Mucosa of rectum (tissue), 2 donors: ENCODE measurements at regions not wholly inside any gene's neighbourhood (a gene's known extent, or its start where the extent isn't known, plus 50 kb on each side); places are given as distances from the start of the nearest gene placed in this dataset.

Experiments
- H3K27ac ChIP-seq, 2 donors: one replicate each; pipeline ENCODE4 v1.7.0; 2013; ENCODE audit warnings: inconsistent platforms in 2 of 2, low read depth in 2 of 2, low read length in 2 of 2
- H3K27me3 ChIP-seq, 2 donors: one replicate each; pipeline ENCODE4 v1.7.0; 2013; ENCODE audit warnings: low read length in 2 of 2; ENCODE audit not compliant: control insufficient read depth in 2 of 2, insufficient read depth in 2 of 2
- H3K36me3 ChIP-seq, 2 donors: one replicate each; pipeline ENCODE4 v1.7.0; 2013; ENCODE audit warnings: low read length in 2 of 2; ENCODE audit not compliant: control insufficient read depth in 2 of 2, insufficient read depth in 2 of 2
- H3K4me1 ChIP-seq, 2 donors: one replicate each; pipeline ENCODE4 v1.7.0; 2013; ENCODE audit warnings: low read length in 2 of 2, mild to moderate bottlenecking in 1 of 2; ENCODE audit not compliant: control insufficient read depth in 2 of 2, insufficient read depth in 2 of 2
- H3K4me3 ChIP-seq, 2 donors: one replicate each; pipeline ENCODE4 v1.7.0; 2013; ENCODE audit warnings: low read length in 2 of 2
- H3K9ac ChIP-seq, 2 donors: one replicate each; pipeline ENCODE4 v1.7.0; 2013; ENCODE audit warnings: low read length in 2 of 2, low read depth in 1 of 2, mild to moderate bottlenecking in 1 of 2
- H3K9me3 ChIP-seq, 2 donors: one replicate each; pipeline ENCODE4 v1.7.0; 2013; ENCODE audit warnings: low read length in 2 of 2; ENCODE audit not compliant: control insufficient read depth in 2 of 2
- donor health status: healthy.
- donor health status: Normal muscosa, but diverticular disease.

DNA sequence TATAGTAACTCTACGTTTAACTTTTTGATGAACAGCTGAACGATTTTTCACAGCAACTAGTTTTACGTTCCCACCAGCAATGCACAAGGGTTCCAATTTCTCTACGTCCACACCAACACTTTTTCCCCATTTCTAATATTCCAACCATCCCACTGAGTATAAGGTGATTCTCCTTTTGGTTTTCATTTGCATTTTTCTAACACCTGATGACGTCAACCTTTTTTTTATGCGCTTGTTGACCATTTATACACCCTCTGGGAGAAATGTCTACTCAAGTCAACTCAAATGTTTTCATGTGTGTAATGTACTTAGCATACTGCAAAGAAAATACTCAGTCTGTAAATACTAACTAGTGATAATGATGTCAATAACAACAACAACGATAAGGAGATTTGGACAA lies 177.2 kb upstream of the TENM3 start:
- Histone ChIP-seq H3K27ac (no peak overlapping the region), H3K9ac (no peak overlapping the region), H3K4me1 (no peaks in the 10 kb centered on the region), H3K9me3 (no peaks in the 10 kb centered on the region), H3K36me3 (no peaks in the 10 kb centered on the region), H3K4me3 (no peak overlapping the region), H3K27me3 (no peaks in the 10 kb centered on the region)

DNA sequence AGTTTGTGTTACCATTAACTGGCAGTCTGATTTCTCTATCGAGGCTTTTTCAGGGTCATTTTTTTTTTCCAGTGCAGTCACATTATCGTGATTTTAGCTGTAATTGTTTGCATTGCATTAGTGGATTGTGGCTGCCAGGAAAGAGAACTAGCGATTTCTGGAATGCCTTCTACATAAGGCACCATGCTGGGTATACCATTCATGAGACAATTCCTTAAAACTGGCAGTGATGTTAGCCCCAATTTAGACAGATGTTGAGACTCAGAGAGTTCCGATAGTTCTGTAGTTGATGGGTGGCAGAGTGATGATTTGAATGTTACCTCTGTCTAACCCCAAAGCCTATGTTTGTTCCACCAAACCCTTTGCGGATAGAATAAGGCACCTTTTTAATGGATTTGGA lies 175.4 kb upstream of the TENM3 start:
- no peak overlapping the region for H3K4me3 ChIP-seq
- no peaks in the 10 kb centered on the region for H3K36me3 ChIP-seq
- H3K9ac ChIP-seq = no peak overlapping the region
- H3K9me3 ChIP-seq = no peaks in the 10 kb centered on the region
- H3K27me3 ChIP-seq = no peaks in the 10 kb centered on the region
- no peak overlapping the region for H3K27ac ChIP-seq
- H3K4me1 ChIP-seq = no peaks in the 10 kb centered on the region

DNA sequence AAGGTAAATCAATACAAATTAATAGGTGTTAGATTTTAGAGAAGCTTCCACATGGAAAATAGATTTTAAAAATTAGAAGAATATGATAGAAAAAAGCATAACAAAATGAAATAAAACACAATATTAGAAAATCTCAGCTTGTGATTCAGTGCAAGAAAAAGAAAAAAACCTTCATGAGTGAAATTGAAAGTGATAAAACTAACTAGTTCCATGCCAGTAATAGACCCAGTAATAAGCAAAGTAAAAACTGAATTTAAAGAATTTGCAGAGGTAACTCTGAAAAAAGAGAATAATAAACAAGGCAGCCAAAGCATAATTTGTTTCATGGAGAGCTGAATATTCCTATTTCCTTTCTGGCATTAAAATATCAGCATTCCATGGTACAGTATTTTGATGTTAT lies 174.3 kb upstream of the TENM3 start:
- Histone ChIP-seq H3K4me1 (no peaks in the 10 kb centered on the region), H3K9ac (no peak overlapping the region), H3K4me3 (no peak overlapping the region), H3K9me3 (no peaks in the 10 kb centered on the region), H3K27ac (no peak overlapping the region), H3K36me3 (no peaks in the 10 kb centered on the region), H3K27me3 (no peaks in the 10 kb centered on the region)

DNA sequence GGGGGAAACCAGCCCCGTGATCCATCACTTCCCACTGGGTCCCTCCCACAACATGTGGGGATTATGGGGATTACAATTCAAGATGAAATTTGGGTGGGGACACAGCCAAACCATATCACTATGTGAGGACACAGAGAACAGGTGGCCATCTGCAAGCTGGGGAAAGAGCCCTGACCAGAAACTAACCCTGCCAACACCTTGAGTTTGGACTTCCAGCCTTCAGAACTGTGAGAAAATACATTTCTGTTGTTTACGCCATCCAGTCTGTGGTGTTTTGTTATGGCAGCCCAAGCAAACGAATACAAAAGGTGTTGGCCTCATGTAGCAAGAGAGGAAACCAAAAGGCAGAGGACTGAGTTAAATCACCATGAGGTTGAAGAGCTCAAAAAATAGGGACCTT lies 169.9 kb upstream of the TENM3 start:
- H3K27ac ChIP-seq = no peak overlapping the region
- no peak overlapping the region for H3K9ac ChIP-seq
- no peaks in the 10 kb centered on the region for H3K36me3 ChIP-seq
- no peak overlapping the region for H3K4me3 ChIP-seq
- H3K9me3 ChIP-seq = no peaks in the 10 kb centered on the region
- no peaks in the 10 kb centered on the region for H3K4me1 ChIP-seq
- no peaks in the 10 kb centered on the region for H3K27me3 ChIP-seq

DNA sequence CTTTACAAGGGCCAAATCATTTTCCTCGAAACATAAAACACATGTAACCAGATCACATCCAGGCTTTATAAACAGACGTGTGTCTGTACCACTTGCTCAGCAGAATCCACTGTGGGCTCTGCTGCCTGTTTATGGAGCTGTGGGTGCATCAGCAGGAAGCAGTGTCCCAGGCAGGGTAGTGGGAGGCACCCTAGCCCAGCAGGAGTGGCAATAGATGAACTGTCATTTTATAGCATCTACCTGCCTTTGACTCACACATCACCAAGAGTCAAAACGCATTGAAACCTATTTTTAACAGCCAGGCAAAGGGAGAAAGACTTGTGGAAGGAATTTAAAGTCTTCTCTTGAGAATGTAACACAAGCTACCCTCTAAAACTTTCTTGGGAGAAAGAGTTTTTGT lies 169.1 kb upstream of the TENM3 start:
- H3K36me3 ChIP-seq = no peaks in the 10 kb centered on the region
- H3K27me3 ChIP-seq = no peaks in the 10 kb centered on the region
- no peaks in the 10 kb centered on the region for H3K4me1 ChIP-seq
- no peak overlapping the region for H3K9ac ChIP-seq
- H3K4me3 ChIP-seq = no peak overlapping the region
- no peaks in the 10 kb centered on the region for H3K9me3 ChIP-seq
- H3K27ac ChIP-seq = no peak overlapping the region

DNA sequence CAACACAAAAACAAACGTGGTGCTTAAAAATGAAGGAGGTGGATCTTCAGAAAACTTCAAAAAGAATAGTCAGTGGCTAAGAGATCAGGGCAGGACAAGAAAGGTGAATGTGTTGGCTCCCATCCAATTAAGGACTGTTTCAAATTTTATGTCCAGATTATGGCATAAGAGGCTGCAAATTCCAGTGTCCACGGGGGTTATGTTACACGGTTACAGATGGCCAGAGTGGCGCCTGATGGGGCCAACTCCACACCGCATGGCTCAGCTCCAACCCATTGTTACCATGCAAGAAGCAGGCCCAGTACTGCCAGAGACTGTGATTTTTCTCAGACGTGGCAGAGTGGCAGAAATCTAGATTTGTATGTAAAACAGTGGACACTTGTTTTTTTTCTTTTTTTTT lies 168.4 kb upstream of the TENM3 start:
- Histone ChIP-seq H3K27me3 (no peaks in the 10 kb centered on the region), H3K9me3 (no peaks in the 10 kb centered on the region), H3K27ac (no peak overlapping the region), H3K4me1 (no peaks in the 10 kb centered on the region), H3K36me3 (no peaks in the 10 kb centered on the region), H3K9ac (no peak overlapping the region), H3K4me3 (no peak overlapping the region)

DNA sequence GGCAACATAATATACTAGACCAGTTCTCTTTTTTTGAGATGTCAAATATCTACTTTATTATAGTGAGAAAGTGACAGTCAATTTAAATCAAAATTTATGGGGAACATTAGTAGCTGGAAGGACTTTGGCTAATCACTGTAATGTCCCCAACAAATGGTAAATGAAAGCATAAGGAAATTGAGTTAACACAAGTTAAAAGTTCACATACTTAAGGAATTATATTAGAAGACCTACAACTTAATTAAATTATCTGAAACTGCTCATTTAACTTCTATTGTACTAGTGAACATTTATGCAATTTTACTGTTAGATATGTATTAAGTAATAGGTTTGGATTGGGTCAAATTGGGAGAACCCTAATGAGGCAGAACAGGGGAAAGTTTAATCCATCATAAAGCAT lies 160.3 kb upstream of the TENM3 start:
- Histone ChIP-seq H3K27ac (no peak overlapping the region), H3K9ac (no peak overlapping the region), H3K27me3 (no peaks in the 10 kb centered on the region), H3K36me3 (no peaks in the 10 kb centered on the region), H3K9me3 (no peaks in the 10 kb centered on the region), H3K4me1 (no peaks in the 10 kb centered on the region), H3K4me3 (no peak overlapping the region)

DNA sequence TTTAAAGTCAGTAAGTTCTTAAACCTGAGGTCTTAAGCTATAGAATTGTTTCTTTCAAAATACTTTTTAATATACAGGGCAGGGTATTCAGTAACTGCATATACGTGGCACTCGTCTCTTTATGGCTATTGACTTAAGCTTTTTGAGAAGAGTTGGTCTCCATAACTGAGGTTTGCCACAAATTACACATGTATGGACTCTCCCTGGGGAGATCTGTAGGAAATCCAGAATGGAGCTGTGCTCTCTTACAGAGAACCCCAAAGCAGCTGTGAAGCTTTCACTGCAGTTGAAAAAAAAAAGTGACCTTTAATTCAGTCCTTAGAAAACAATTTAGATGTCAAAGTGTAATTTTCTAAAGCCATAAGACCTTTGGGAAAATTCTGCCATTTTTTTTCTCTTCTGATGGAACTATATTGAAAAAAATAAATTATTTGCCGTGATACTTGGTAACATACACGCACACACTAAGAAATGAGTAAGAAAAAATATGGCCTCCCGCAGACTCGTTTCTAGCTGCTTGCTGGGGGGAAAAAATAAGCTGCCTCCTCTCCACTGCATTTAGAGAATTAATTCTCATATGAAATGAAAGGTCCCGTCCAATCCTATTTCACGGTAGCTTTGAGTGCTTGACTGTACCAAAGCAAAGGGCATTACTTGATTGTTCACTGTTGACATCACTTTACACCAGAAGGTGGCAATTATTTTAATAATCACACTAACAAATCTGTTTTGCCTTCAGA lies 159.4 kb upstream of the TENM3 start:
- H3K27me3 ChIP-seq = no peaks in the 10 kb centered on the region
- H3K4me3 ChIP-seq = no peak overlapping the region
- H3K9ac ChIP-seq = no peak overlapping the region
- no peaks in the 10 kb centered on the region for H3K9me3 ChIP-seq
- no peaks in the 10 kb centered on the region for H3K4me1 ChIP-seq
- H3K27ac ChIP-seq = no peak overlapping the region
- no peaks in the 10 kb centered on the region for H3K36me3 ChIP-seq

DNA sequence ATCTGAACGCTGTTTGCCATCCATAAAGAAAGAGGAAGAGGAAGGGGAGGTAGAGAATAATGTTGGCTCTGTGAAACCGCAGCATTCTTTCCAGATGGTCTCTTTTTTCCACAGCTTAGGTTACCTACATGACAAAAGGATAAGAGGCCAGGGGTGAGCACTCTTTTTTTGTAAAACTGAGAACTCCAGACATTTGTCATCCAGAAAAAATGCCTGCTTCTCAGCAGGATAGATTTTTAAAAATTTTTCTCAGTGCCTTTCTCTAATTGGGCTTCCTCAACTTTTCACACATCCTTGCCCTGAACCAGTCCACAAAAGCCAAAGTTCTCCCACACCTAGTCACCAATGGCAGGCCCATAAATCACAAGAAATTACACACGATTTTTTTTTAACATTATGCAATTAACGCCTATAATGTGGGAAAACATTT lies 158.1 kb upstream of the TENM3 start:
- Histone ChIP-seq H3K9ac (no peak overlapping the region), H3K36me3 (no peaks in the 10 kb centered on the region), H3K27ac (no peak overlapping the region), H3K4me1 (no peaks in the 10 kb centered on the region), H3K4me3 (no peak overlapping the region), H3K9me3 (no peaks in the 10 kb centered on the region), H3K27me3 (no peaks in the 10 kb centered on the region)

DNA sequence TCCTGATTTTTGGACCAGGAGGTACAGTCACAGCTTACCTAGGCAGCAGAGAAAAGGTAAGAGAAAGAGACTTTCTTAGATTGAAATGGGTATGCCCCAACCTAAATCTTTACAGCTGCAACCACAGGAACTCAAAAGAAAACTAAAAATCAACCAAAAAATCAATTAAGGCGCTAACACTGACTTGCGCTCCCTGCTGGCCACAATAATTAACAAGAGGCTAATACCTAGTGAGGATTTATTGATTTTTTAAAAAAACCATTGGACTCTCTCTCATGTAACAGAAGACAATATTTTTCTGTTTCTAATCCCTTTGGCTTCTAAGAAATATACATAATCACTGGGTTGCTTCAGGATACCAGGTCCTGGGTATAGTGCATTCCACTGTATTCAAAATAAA lies 153.9 kb upstream of the TENM3 start:
- Histone ChIP-seq H3K27me3 (no peaks in the 10 kb centered on the region), H3K4me3 (no peak overlapping the region), H3K9ac (no peak overlapping the region), H3K4me1 (no peaks in the 10 kb centered on the region), H3K27ac (no peak overlapping the region), H3K36me3 (no peaks in the 10 kb centered on the region), H3K9me3 (no peaks in the 10 kb centered on the region)

DNA sequence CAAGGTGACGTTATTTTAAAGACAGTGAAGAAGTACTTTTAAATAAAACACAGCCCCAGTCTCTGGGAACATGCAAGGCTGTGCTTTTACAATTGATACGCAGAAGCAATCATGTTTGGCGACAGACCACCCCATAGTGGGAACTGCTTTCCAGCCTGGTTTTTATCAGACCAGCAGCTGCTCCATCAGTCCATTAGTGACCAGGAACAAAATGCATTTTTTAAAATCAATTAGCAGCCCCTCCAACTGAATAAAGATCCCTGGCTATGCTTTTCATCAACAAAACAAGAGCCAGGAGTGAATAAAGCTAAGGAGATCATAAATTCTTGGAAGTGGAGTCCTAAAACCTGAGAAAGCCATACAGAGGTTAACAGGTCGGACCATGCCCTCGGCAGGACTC lies 153.0 kb upstream of the TENM3 start:
- H3K9ac ChIP-seq = no peak overlapping the region
- H3K27ac ChIP-seq = no peak overlapping the region
- no peaks in the 10 kb centered on the region for H3K9me3 ChIP-seq
- no peak overlapping the region for H3K4me3 ChIP-seq
- H3K36me3 ChIP-seq = no peaks in the 10 kb centered on the region
- H3K27me3 ChIP-seq = no peaks in the 10 kb centered on the region
- no peaks in the 10 kb centered on the region for H3K4me1 ChIP-seq
